GM12874 (cell line): ENCODE measurements at regions not wholly inside any gene's neighbourhood (a gene's known extent, or its start where the extent isn't known, plus 50 kb on each side); places are given as distances from the start of the nearest gene placed in this dataset.

Experiments
- CTCF ChIP-seq: IDR thresholded peaks from 2 replicates; pipeline ENCODE4 v1.5.1; 2011; ENCODE audit warnings: low read depth, mild to moderate bottlenecking, control low read depth, low read length, moderate library complexity; ENCODE audit not compliant: insufficient read depth

- no peak for TF ChIP-seq CTCF
These were observed 364.4 kb upstream of the CHST9 start for GRCh38 chr18:27549335-27550039.

- TF ChIP-seq CTCF = no peak
These were observed 361.9 kb upstream of the CHST9 start for GRCh38 chr18:27546991-27547390.

GRCh38 chr18:27544206-27544605 is 359.1 kb upstream of the CHST9 start:
- TF ChIP-seq CTCF = no peak

- TF ChIP-seq CTCF = no peak
These were observed 356.2 kb upstream of the CHST9 start for GRCh38 chr18:27541293-27541692.

GRCh38 chr18:27540111-27540510 is 355.0 kb upstream of the CHST9 start:
- no peak for TF ChIP-seq CTCF

- no peak for TF ChIP-seq CTCF
These were observed 343.9 kb upstream of the CHST9 start for GRCh38 chr18:27528925-27529521.

GRCh38 chr18:27527856-27528255 is 342.7 kb upstream of the CHST9 start:
- no peak for TF ChIP-seq CTCF
